A673 (cell line): ENCODE measurements at regions not wholly inside any gene's neighbourhood (a gene's known extent, or its start where the extent isn't known, plus 50 kb on each side); places are given as distances from the start of the nearest gene placed in this dataset.

Experiments
- BruUV-seq: library from RNA; stranded (reverse); fragments of 400-500 nt; replicated peaks from 2 replicates; lab custom pipeline; 2021; lab: Mats Ljungman, UMichigan
- CTCF ChIA-PET: fragments of 300-600 bp; sonication (Branson Sonifier 250); formaldehyde crosslinking; loops from one replicate; lab custom pipeline; 2022; ENCODE audit warnings: antibody characterized with exemption; lab: Charles Lee
- POLR2A ChIA-PET: fragments of 300-600 bp; sonication (Branson Sonifier 250); formaldehyde crosslinking; loops from one replicate; lab custom pipeline; 2022; ENCODE audit warnings: antibody characterized with exemption; ENCODE audit not compliant: low non-redundant PET; lab: Charles Lee
- DNase-seq: peaks from one replicate; pipeline ENCODE4 v3.0.0-alpha.2; 2015; ENCODE audit warnings: low spot score
- H3K27ac ChIP-seq: fragments of 200-600 bp; sonication (generic); 2 replicates; pipeline ENCODE4 v1.5.1; 2016; ENCODE audit warnings: mixed run types, low read depth, mild to moderate bottlenecking, mixed read lengths, antibody characterized with exemption, low read length; ENCODE audit not compliant: poor library complexity, severe bottlenecking
- H3K27me3 ChIP-seq: fragments of 200-600 bp; sonication (generic); replicated peaks from 2 replicates; pipeline ENCODE4 v1.6.1; 2017; ENCODE audit warnings: mixed run types, low read depth, mild to moderate bottlenecking, mixed read lengths, antibody characterized with exemption, low read length; ENCODE audit not compliant: insufficient read depth, poor library complexity
- H3K36me3 ChIP-seq: fragments of 200-600 bp; sonication (generic); 2 replicates; pipeline ENCODE4 v1.6.1; 2016; ENCODE audit warnings: mixed run types, mild to moderate bottlenecking, mixed read lengths, antibody characterized with exemption, low read length; ENCODE audit not compliant: insufficient read depth, poor library complexity, severe bottlenecking
- H3K4me1 ChIP-seq: fragments of 200-600 bp; sonication (generic); 2 replicates; pipeline ENCODE4 v1.6.1; 2017; ENCODE audit warnings: mixed run types, mild to moderate bottlenecking, mixed read lengths, antibody characterized with exemption, low read length; ENCODE audit not compliant: insufficient read depth, poor library complexity, severe bottlenecking
- H3K4me3 ChIP-seq: fragments of 200-600 bp; sonication (generic); 2 replicates; pipeline ENCODE4 v1.5.1; 2016; ENCODE audit warnings: low read depth, mixed run types, mild to moderate bottlenecking, mixed read lengths, low read length; ENCODE audit not compliant: poor library complexity, severe bottlenecking
- H3K9me3 ChIP-seq: fragments of 200-600 bp; sonication (generic); 2 replicates; pipeline ENCODE4 v1.6.1; 2016; ENCODE audit warnings: mixed run types, low read depth, mild to moderate bottlenecking, mixed read lengths, antibody characterized with exemption, low read length; ENCODE audit not compliant: poor library complexity, severe bottlenecking
- EZH2 ChIP-seq: fragments of 200-600 bp; sonication (generic); IDR thresholded peaks from 2 replicates; pipeline ENCODE4 v1.6.1; 2017; ENCODE audit warnings: borderline replicate concordance, low read depth, mild to moderate bottlenecking, mixed read lengths, antibody characterized with exemption, low read length; ENCODE audit not compliant: poor library complexity, severe bottlenecking
- intact Hi-C: fragments of 100-400 bp; cut with micrococcal nuclease; formaldehyde crosslinking; loops from one replicate; pipeline ENCODE4 v1.10.0; 2022; ENCODE audit not compliant: unreplicated experiment
- TF ChIP-seq, protein P1 (sequence below): fragments of 300-800, 200-600 bp; sonication (generic); conservative IDR thresholded peaks from 2 replicates; pipeline ENCODE4 v1.5.1; 2017; ENCODE audit warnings: low read depth, mild to moderate bottlenecking, antibody characterized with exemption, low read length, moderate library complexity, mixed read lengths

DNA sequence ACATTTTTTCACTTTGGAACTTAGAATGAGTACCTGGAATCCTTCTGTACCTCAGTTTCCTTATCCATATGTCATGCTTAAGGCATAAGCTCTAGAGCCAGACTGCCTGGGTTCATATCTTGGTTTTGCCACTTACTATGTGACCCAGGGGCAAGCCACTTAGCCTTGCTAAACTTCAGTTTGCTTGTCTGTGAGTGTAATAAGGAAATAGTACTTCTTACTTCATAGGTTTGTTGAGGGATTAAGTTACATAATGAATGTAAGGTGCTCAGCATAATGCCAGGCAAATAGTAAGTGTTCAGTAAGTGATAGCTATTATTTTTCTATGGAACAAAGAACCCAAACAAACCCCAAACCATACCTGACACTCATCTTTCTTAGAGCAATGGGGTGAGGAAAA is 225.1 kb downstream of the BCAT1 start:
- Histone ChIP-seq H3K27me3 (no peaks in the 10 kb centered on the region), H3K27ac (no peak overlapping the region), H3K9me3 (peaks cover 4% of the 10 kb centered on the region), H3K4me1 (peaks cover 12% of the 10 kb centered on the region), H3K4me3 (no peak overlapping the region), H3K36me3 (no peaks in the 10 kb centered on the region)
- DNase-seq: no peak
- CTCF ChIA-PET: no interaction called here
- POLR2A ChIA-PET: no interaction called here
- no peak for TF ChIP-seq EZH2
- TF ChIP-seq, protein P1, sequence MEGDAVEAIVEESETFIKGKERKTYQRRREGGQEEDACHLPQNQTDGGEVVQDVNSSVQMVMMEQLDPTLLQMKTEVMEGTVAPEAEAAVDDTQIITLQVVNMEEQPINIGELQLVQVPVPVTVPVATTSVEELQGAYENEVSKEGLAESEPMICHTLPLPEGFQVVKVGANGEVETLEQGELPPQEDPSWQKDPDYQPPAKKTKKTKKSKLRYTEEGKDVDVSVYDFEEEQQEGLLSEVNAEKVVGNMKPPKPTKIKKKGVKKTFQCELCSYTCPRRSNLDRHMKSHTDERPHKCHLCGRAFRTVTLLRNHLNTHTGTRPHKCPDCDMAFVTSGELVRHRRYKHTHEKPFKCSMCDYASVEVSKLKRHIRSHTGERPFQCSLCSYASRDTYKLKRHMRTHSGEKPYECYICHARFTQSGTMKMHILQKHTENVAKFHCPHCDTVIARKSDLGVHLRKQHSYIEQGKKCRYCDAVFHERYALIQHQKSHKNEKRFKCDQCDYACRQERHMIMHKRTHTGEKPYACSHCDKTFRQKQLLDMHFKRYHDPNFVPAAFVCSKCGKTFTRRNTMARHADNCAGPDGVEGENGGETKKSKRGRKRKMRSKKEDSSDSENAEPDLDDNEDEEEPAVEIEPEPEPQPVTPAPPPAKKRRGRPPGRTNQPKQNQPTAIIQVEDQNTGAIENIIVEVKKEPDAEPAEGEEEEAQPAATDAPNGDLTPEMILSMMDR: no peak
- BruUV-seq: no TSS peak
- intact Hi-C loops: loop anchor here (10.0 kb wide), 2 partner anchors 349 to 609 kb away; no protein-coding TSS in a partner anchor

DNA sequence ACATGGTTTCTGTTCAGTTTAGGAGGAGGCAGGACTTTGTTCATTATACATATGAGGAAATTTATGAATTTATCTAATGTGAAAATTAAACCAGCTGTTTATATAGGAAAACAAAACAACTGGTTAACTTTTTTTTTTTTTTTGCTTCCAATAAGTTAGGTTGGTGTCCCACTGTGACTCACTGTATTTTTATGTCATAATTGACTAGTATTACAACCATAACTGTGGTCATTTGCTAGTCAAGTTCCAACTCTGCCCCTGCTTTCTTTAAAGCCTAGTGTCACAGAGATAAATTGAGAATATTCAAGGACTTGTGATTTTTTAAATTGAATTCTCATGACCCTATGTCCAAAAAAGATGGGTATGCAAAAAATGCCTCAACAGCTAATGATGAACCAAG is 227.7 kb downstream of the BCAT1 start:
- H3K4me1 ChIP-seq: peaks cover 5% of the 10 kb centered on the region
- H3K36me3 ChIP-seq: no peaks in the 10 kb centered on the region
- ChIA-PET POLR2A (no interaction called here), CTCF (no interaction called here)
- BruUV-seq: no TSS peak
- no peak overlapping the region for H3K27ac ChIP-seq
- H3K4me3 ChIP-seq: no peak overlapping the region
- TF ChIP-seq, protein P1: no peak
- no peak for TF ChIP-seq EZH2
- no peak for DNase-seq
- no peaks in the 10 kb centered on the region for H3K27me3 ChIP-seq
- peaks cover 4% of the 10 kb centered on the region for H3K9me3 ChIP-seq
- intact Hi-C loops: loop anchor here (10.0 kb wide), 2 partner anchors 346 to 606 kb away; no protein-coding TSS in a partner anchor

DNA sequence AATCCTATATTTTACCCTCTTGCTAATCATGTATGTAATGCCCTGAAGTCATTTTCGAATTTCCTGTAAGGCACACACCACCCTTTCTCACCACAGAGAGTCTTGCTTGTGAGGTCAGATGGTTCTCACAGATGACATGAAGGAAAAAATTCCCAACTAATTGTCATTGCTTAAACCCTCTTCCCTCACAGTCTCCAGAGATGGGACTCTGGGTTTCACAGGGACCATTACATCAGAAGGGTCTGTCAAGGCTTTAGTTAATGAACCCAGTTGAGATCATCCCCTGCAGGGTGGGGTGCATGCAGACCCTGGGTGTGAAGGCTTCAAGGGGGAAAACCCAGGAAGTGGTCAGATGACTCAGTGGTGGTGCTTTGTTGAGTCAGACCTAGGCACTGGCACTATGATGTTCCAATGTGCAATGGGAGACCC is 229.6 kb downstream of the BCAT1 start:
- TF ChIP-seq, protein P1: no peak
- TF ChIP-seq EZH2: no peak
- H3K27me3 ChIP-seq: no peaks in the 10 kb centered on the region
- CTCF ChIA-PET: no interaction called here
- no peaks in the 10 kb centered on the region for H3K36me3 ChIP-seq
- no peaks in the 10 kb centered on the region for H3K4me1 ChIP-seq
- peaks cover 4% of the 10 kb centered on the region for H3K9me3 ChIP-seq
- intact Hi-C loops: no loop called here
- H3K4me3 ChIP-seq: no peak overlapping the region
- no TSS peak for BruUV-seq
- no peak overlapping the region for H3K27ac ChIP-seq
- DNase-seq: peak; percentile 35
- POLR2A ChIA-PET: no interaction called here
